ENCODE measurements at regions not wholly inside any gene's neighbourhood (a gene's known extent, or its start where the extent isn't known, plus 50 kb on each side); places are given as distances from the start of the nearest gene placed in this dataset.

DNA sequence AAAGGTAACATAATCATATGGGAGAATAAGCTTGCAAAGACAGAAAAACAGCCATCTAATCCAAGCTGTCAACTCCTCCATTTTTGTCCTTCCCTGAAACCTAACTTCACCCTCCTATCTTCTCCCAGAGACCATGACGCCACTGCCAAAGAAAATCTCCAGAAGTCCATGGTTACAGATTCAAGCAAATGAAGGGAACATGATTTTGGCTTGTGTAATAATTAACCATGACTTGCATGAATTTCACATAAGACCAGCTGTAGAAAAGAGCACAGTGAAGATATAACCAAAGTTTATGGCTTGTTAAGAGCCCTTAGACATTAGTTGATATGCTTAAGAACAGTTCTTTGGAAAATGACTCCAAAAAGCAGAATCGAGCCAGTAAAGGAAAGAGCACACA, 342.1 kb upstream of the NRSN1 start:
- in situ Hi-C loops (cut with MboI; ENCODE audit: low sequenced_read_pairs) (no loop called here), intact Hi-C loops (cut with micrococcal nuclease) (no loop called here), dilution Hi-C loops (cut with HindIII; ENCODE audit: low sequenced_read_pairs, unreplicated experiment) (no loop called here)
- no peak overlapping the region for H3K4me3 ChIP-seq (ENCODE audit: insufficient read depth, low read depth, low read length)
- H2AK9ac ChIP-seq (replicated peaks; ENCODE audit: low read depth, low read length, poor library complexity) = no peak overlapping the region
- CTCF ChIA-PET = no interaction called here
- no peaks in the 10 kb centered on the region for H3K79me1 ChIP-seq (ENCODE audit: low read depth in 1 of 2, low read length in 2 of 2)
- H3K18ac ChIP-seq (ENCODE audit: low read depth, low read length) = no peak overlapping the region
- H3K36me3 ChIP-seq (ENCODE audit: control insufficient read depth, insufficient read depth, low read length) = no peaks in the 10 kb centered on the region
- no peak overlapping the region for H3K14ac ChIP-seq (replicated peaks; ENCODE audit: low read depth, low read length)
- no peak for DNase-seq
- H2BK20ac ChIP-seq (ENCODE audit: low read depth, low read length) = no peak overlapping the region
- no peak overlapping the region for H2BK120ac ChIP-seq (ENCODE audit: low read depth, low read length)
- no peak overlapping the region for H2AFZ ChIP-seq (replicated peaks; ENCODE audit: low read length, poor library complexity)
- H3K23ac ChIP-seq (ENCODE audit: low read depth, low read length) = no peak overlapping the region
- no peak overlapping the region for H4K91ac ChIP-seq (ENCODE audit: insufficient read depth, low read depth, low read length)
- H3K9me1 ChIP-seq (ENCODE audit: insufficient read depth, low read length) = no peaks in the 10 kb centered on the region
- H4K20me1 ChIP-seq (ENCODE audit: insufficient read depth, low read length) = no peaks in the 10 kb centered on the region
- TF ChIP-seq MAFK (IDR thresholded peaks at IDR 0.05; ENCODE audit: low read depth, low read length) (no peak), CHD1 (IDR thresholded peaks at IDR 0.05; ENCODE audit: low read depth, low read length) (no peak), CEBPB (IDR thresholded peaks at IDR 0.05; ENCODE audit: low read depth, low read length) (no peak), MAZ (IDR thresholded peaks at IDR 0.05; ENCODE audit: borderline replicate concordance, low read depth, low read length) (no peak)
- H4K5ac ChIP-seq (ENCODE audit: low read depth, low read length) = no peak overlapping the region
- H3K4me1 ChIP-seq (ENCODE audit: control insufficient read depth, insufficient read depth, low read length) = no peaks in the 10 kb centered on the region
- WGBS, 2 experiments (ENCODE audit: extremely low coverage in 2 of 2, insufficient read length in 1 of 2) = no CpG with 5 or more reads among the region's 2 CpGs
- no peak overlapping the region for H3K56ac ChIP-seq (ENCODE audit: extremely low read depth, insufficient read depth, low read length)
- no peak overlapping the region for H3K4ac ChIP-seq (ENCODE audit: low read depth, low read length)
- no peak overlapping the region for H4K8ac ChIP-seq (ENCODE audit: low read depth in 2 of 2, low read length in 2 of 2)
- ATAC-seq (ENCODE audit: low read depth) = no peak
- POLR2A ChIA-PET (ENCODE audit: unreplicated experiment) = no interaction called here
- H2AK5ac ChIP-seq (ENCODE audit: low read depth, low read length) = no peak overlapping the region
- no peak overlapping the region for H2BK15ac ChIP-seq (ENCODE audit: low read depth, low read length)
- peaks cover 6% of the 10 kb centered on the region; the same call in 1 of the 2 replicates for H3K9me3 ChIP-seq (ENCODE audit: control insufficient read depth, insufficient read depth, low read length)
- no peak overlapping the region for H3K27ac ChIP-seq (ENCODE audit: insufficient read depth, low read length)
- H3K4me2 ChIP-seq (ENCODE audit: low read depth, low read length) = no peak overlapping the region
- H3K27me3 ChIP-seq (ENCODE audit: control insufficient read depth, insufficient read depth, low read length) = no peaks in the 10 kb centered on the region
- H3K9ac ChIP-seq (ENCODE audit: low read depth, low read length) = no peak overlapping the region
- no peak overlapping the region for H2BK5ac ChIP-seq (ENCODE audit: low read depth, low read length, poor library complexity, severe bottlenecking)
- no TSS peak for BruUV-seq (replicated peaks)
